Smooth muscle cell (in vitro differentiated cells): ENCODE measurements at regions not wholly inside any gene's neighbourhood (a gene's known extent, or its start where the extent isn't known, plus 50 kb on each side); places are given as distances from the start of the nearest gene placed in this dataset.

Experiments used
- DNase-seq: peaks from one replicate; lab custom pipeline; 2025; ENCODE audit not compliant: unreplicated experiment; lab: John Stamatoyannopoulos, UW
- H2AFZ ChIP-seq: fragments of 200-600 bp; sonication (generic); 2 replicates; pipeline ENCODE4 v1.6.0; 2016; ENCODE audit warnings: antibody characterized with exemption, low read depth, mild to moderate bottlenecking
- H3F3A ChIP-seq: fragments of 200-600 bp; sonication (generic); 2 replicates; pipeline ENCODE4 v1.6.0; 2017; ENCODE audit warnings: antibody characterized with exemption, low read depth
- H3K27ac ChIP-seq: fragments of 200-600 bp; sonication (generic); 2 replicates; pipeline ENCODE4 v1.5.1; 2016; ENCODE audit warnings: low read depth, mild to moderate bottlenecking
- H3K27me3 ChIP-seq: fragments of 200-600 bp; sonication (generic); 2 replicates; pipeline ENCODE4 v1.6.1; 2016; ENCODE audit warnings: low read depth, mild to moderate bottlenecking
- H3K36me3 ChIP-seq: fragments of 200-600 bp; sonication (generic); 2 replicates; pipeline ENCODE4 v1.5.1; 2016; ENCODE audit warnings: low read depth
- H3K4me1 ChIP-seq: fragments of 200-600 bp; sonication (generic); 2 replicates; pipeline ENCODE4 v1.5.1; 2016; ENCODE audit warnings: low read depth
- H3K4me2 ChIP-seq: fragments of 200-600 bp; sonication (generic); 2 replicates; pipeline ENCODE4 v1.6.0; 2016; ENCODE audit warnings: mild to moderate bottlenecking
- H3K4me3 ChIP-seq: fragments of 200-600 bp; sonication (generic); 2 replicates; pipeline ENCODE4 v1.5.1; 2016; ENCODE audit warnings: mild to moderate bottlenecking
- H3K79me2 ChIP-seq: fragments of 200-600 bp; sonication (generic); 2 replicates; pipeline ENCODE4 v1.6.0; 2016; ENCODE audit warnings: low read depth, mild to moderate bottlenecking
- H3K9ac ChIP-seq: fragments of 200-600 bp; sonication (generic); 2 replicates; pipeline ENCODE4 v1.6.0; 2016; ENCODE audit warnings: low read depth
- H3K9me3 ChIP-seq: fragments of 200-600 bp; sonication (generic); replicated peaks from 2 replicates; pipeline ENCODE4 v1.5.1; 2016; ENCODE audit warnings: low read depth
- H4K20me1 ChIP-seq: fragments of 200-600 bp; sonication (generic); 2 replicates; pipeline ENCODE4 v1.6.0; 2016; ENCODE audit warnings: low read depth
- WGBS: methylation state at CpG from one replicate; pipeline ENCODE4 v1.1.7; 2016; ENCODE audit warnings: low lambda C conversion rate; 5-methylcytosine and 5-hydroxymethylcytosine counted together
- TF ChIP-seq, protein P1 (sequence below): fragments of 200-600 bp; sonication (generic); IDR thresholded peaks from 2 replicates; pipeline ENCODE4 v1.5.1; 2017; ENCODE audit warnings: borderline replicate concordance, mild to moderate bottlenecking, antibody characterized with exemption; ENCODE audit not compliant: insufficient read depth, poor library complexity, severe bottlenecking

DNA sequence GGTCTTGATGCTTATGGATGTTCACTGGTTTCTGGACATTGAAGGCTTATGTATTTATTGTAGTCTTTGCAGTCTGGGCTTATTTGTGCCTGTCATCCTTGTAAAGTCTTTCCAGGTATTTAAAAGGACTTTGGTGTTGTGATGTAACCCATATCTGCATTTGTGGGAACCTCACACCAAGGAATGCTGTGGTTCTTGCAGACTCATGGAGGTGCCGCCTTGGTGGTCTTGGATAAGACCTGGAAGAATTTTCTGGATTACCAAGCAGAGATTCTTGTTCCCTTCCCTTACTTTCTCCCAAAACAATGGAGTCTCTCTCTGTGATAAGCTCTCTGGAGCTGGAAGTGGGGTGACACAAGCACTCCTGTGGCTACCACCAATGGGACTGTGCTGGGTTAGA lies 363.5 kb upstream of the NECTIN3 start:
- no peaks in the 10 kb centered on the region for H3K9me3 ChIP-seq
- 72% methylated on average over 1 of the region's 1 CpG for WGBS

DNA sequence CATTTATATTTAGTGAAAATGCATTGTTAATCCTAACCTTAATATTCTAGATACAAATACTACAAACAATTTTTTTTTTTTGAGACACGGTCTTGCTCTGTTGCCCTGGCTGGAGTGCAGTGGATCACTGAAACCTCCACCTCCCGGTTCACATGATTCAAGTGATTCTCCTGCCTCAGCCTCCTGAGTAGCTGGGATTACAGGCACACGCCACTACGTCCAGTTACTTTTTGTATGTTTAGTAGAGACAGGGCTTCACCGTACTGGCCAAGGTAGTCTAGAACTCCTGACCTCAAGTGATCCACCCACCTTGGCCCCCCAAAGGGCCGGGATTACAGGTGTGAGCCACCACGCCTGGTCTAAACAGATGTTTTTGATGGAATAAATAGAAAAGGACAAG lies 361.5 kb upstream of the NECTIN3 start:
- no peaks in the 10 kb centered on the region for H3K9me3 ChIP-seq
- no peaks in the 10 kb centered on the region for H3K79me2 ChIP-seq
- H3K27me3 ChIP-seq: no peaks in the 10 kb centered on the region
- H3K27ac ChIP-seq: no peak overlapping the region
- WGBS: 96% methylated on average over 7 of the region's 7 CpGs
- H3K4me2 ChIP-seq: no peak overlapping the region
- H3F3A ChIP-seq: no peaks in the 10 kb centered on the region
- no peak overlapping the region for H2AFZ ChIP-seq
- no peaks in the 10 kb centered on the region for H3K4me1 ChIP-seq
- H3K36me3 ChIP-seq: no peaks in the 10 kb centered on the region
- no peak overlapping the region for H3K9ac ChIP-seq
- TF ChIP-seq, protein P1, sequence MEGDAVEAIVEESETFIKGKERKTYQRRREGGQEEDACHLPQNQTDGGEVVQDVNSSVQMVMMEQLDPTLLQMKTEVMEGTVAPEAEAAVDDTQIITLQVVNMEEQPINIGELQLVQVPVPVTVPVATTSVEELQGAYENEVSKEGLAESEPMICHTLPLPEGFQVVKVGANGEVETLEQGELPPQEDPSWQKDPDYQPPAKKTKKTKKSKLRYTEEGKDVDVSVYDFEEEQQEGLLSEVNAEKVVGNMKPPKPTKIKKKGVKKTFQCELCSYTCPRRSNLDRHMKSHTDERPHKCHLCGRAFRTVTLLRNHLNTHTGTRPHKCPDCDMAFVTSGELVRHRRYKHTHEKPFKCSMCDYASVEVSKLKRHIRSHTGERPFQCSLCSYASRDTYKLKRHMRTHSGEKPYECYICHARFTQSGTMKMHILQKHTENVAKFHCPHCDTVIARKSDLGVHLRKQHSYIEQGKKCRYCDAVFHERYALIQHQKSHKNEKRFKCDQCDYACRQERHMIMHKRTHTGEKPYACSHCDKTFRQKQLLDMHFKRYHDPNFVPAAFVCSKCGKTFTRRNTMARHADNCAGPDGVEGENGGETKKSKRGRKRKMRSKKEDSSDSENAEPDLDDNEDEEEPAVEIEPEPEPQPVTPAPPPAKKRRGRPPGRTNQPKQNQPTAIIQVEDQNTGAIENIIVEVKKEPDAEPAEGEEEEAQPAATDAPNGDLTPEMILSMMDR: no peak
- no peak for DNase-seq
- no peak overlapping the region for H3K4me3 ChIP-seq
- H4K20me1 ChIP-seq: no peaks in the 10 kb centered on the region

More for the DNA sequence above, 363.5 kb upstream of the NECTIN3 start:
- Histone ChIP-seq H3K27ac (no peak overlapping the region), H2AFZ (no peak overlapping the region), H3K4me2 (no peak overlapping the region), H4K20me1 (no peaks in the 10 kb centered on the region), H3K4me1 (no peaks in the 10 kb centered on the region), H3K9ac (no peak overlapping the region), H3K4me3 (no peak overlapping the region), H3K79me2 (no peaks in the 10 kb centered on the region), H3K36me3 (no peaks in the 10 kb centered on the region), H3K27me3 (no peaks in the 10 kb centered on the region), H3F3A (no peaks in the 10 kb centered on the region)
- TF ChIP-seq, protein P1: no peak
- no peak for DNase-seq

DNA sequence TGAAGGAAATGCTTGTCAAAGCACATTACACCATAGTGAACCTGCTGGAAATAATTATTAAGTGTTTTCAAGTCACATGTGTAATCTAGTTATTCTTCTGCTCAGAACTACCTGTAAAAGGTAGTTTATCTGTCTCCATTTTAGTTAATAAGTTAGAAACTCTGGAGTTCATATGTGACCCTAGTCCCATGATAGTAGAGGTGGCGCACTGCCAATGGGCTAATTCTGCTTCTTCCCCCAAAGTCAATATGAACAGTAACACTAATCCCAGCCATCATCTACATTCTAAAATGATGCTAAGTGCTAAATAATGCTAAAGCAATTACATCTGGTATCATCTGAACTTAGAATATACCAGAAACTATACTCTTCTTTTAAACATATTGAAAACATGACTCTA lies 361.0 kb upstream of the NECTIN3 start:
- Histone ChIP-seq H3F3A (no peaks in the 10 kb centered on the region), H3K27me3 (no peaks in the 10 kb centered on the region), H3K4me3 (no peak overlapping the region), H3K36me3 (no peaks in the 10 kb centered on the region), H2AFZ (no peak overlapping the region), H3K4me2 (no peak overlapping the region), H4K20me1 (no peaks in the 10 kb centered on the region), H3K4me1 (no peaks in the 10 kb centered on the region), H3K79me2 (no peaks in the 10 kb centered on the region), H3K9ac (no peak overlapping the region), H3K27ac (no peak overlapping the region), H3K9me3 (no peaks in the 10 kb centered on the region)
- TF ChIP-seq, protein P1: no peak
- 100% methylated on average over 1 of the region's 1 CpG for WGBS
- DNase-seq: no peak

DNA sequence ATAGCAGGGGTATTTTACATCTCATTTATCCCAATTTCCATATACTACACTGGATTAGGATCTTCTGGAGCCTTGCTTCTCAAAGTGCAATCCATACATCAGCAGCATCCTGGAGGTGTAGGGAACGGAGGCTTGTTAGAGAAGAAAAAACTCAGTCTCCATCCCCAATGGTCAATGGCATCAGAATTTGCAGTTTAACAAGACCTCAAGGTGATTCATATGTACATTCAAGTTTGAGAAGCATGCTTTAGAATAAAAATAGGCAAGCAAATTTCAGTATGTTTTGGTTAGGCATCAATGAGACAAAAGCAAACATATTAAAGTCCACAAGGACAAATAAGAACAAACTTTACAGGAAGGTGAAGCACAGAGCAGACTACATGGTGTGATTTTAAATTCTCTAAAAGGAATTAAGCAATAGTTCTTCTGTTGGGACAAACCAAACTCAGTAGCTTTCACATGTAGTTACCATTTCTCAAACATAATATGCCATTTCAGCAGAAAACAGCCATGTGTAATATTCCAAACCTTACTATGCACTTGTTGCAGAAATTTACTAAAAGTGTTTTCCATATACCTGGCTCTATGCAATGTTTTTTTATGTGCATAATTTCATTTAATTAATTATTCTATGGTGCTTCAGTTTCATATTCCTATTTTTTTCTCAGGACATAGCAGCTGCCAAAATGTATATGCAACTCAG lies 360.3 kb upstream of the NECTIN3 start:
- no peak for DNase-seq
- no peak overlapping the region for H3K9ac ChIP-seq
- H3F3A ChIP-seq: no peaks in the 10 kb centered on the region
- H3K4me2 ChIP-seq: no peak overlapping the region
- no peaks in the 10 kb centered on the region for H3K9me3 ChIP-seq
- no peaks in the 10 kb centered on the region for H3K4me1 ChIP-seq
- H2AFZ ChIP-seq: no peak overlapping the region
- H3K79me2 ChIP-seq: no peaks in the 10 kb centered on the region
- no peaks in the 10 kb centered on the region for H3K27me3 ChIP-seq
- no peaks in the 10 kb centered on the region for H4K20me1 ChIP-seq
- TF ChIP-seq, protein P1: no peak
- no peaks in the 10 kb centered on the region for H3K36me3 ChIP-seq
- H3K27ac ChIP-seq: no peak overlapping the region
- H3K4me3 ChIP-seq: no peak overlapping the region
- WGBS: 83% methylated on average over 1 of the region's 1 CpG
